Ascending aorta (tissue), 2 donors: ENCODE measurements at regions not wholly inside any gene's neighbourhood (a gene's known extent, or its start where the extent isn't known, plus 50 kb on each side); places are given as distances from the start of the nearest gene placed in this dataset.

Experiments
- DNase-seq, 2 donors: peaks; one replicate each; pipeline ENCODE4 v3.0.0-alpha.2; 2019; ENCODE audit warnings: low spot score in 2 of 2
- H3K27ac ChIP-seq, 2 donors: fragments of 200-600 bp; sonication (generic); one replicate each; pipeline ENCODE4 v1.5.1; 2016 to 2017; ENCODE audit warnings: mild to moderate bottlenecking in 1 of 2
- H3K27me3 ChIP-seq: fragments of 200-600 bp; sonication (generic); one replicate; pipeline ENCODE4 v1.5.1; 2017
- H3K36me3 ChIP-seq, 2 donors: fragments of 200-600 bp; sonication (generic); one replicate each; pipeline ENCODE4 v1.5.1; 2016
- H3K4me1 ChIP-seq, 2 donors: fragments of 200-600 bp; sonication (generic); one replicate each; pipeline ENCODE4 v1.5.1; 2016 to 2017; ENCODE audit warnings: mild to moderate bottlenecking in 1 of 2
- H3K4me3 ChIP-seq, 2 donors: fragments of 200-600 bp; sonication (generic); one replicate each; pipeline ENCODE4 v1.5.1; 2016 to 2017; ENCODE audit warnings: mild to moderate bottlenecking in 1 of 2
- H3K9me3 ChIP-seq, 2 donors: fragments of 200-600 bp; sonication (generic); one replicate each; pipeline ENCODE4 v1.5.1; 2016
- CTCF ChIP-seq, 3 experiments: fragments of 200-600 bp in 2 of 3; fragments of 450-650 bp in 1 of 3; sonication (generic) in 2 of 3; IDR thresholded peaks; one replicate each; pipeline ENCODE4 v1.5.1; 2016 to 2019; ENCODE audit warnings: antibody characterized with exemption in 3 of 3, mild to moderate bottlenecking in 1 of 3, moderate library complexity in 1 of 3
- intact Hi-C: fragments of 100-400 bp; cut with DNase I; formaldehyde crosslinking; loops from one replicate; pipeline ENCODE4 v1.15.1; 2023

- no peak overlapping the region for H3K27ac ChIP-seq
- no peak for TF ChIP-seq CTCF (IDR thresholded peaks at IDR 0.05)
- H3K4me3 ChIP-seq, result no peak overlapping the region
- intact Hi-C loops, result no loop called here
- H3K4me1 ChIP-seq, result no peaks in the 10 kb centered on the region
- H3K36me3 ChIP-seq, result no peaks in the 10 kb centered on the region
- DNase-seq, result no peak
- H3K9me3 ChIP-seq, result no peaks in the 10 kb centered on the region
- H3K27me3 ChIP-seq, result no peaks in the 10 kb centered on the region
Measured at GRCh38 chr11:81995889-81996288, 737.8 kb downstream of the FAM181B start.

- Histone ChIP-seq H3K4me3 (no peak overlapping the region), H3K27ac (no peak overlapping the region), H3K36me3 (no peaks in the 10 kb centered on the region), H3K27me3 (no peaks in the 10 kb centered on the region), H3K4me1 (peaks cover 0 to 2% of the 10 kb centered on the region in 2 donors), H3K9me3 (no peaks in the 10 kb centered on the region)
- no peak for DNase-seq
- intact Hi-C loops, result no loop called here
- no peak for TF ChIP-seq CTCF (IDR thresholded peaks at IDR 0.05)
Measured at GRCh38 chr11:81993755-81994154, 739.9 kb downstream of the FAM181B start.

GRCh38 chr11:81990659-81991443 is 742.8 kb downstream of the FAM181B start:
- no peak overlapping the region for H3K4me3 ChIP-seq
- H3K27me3 ChIP-seq, result no peaks in the 10 kb centered on the region
- no peaks in the 10 kb centered on the region for H3K36me3 ChIP-seq
- intact Hi-C loops, result no loop called here
- DNase-seq, result no peak
- no peak for TF ChIP-seq CTCF (IDR thresholded peaks at IDR 0.05)
- H3K4me1 ChIP-seq, result peaks cover 0 to 7% of the 10 kb centered on the region in 2 donors
- H3K9me3 ChIP-seq, result no peaks in the 10 kb centered on the region
- no peak overlapping the region for H3K27ac ChIP-seq

GRCh38 chr11:81989093-81989492 is 744.6 kb downstream of the FAM181B start:
- intact Hi-C loops, result no loop called here
- no peak for TF ChIP-seq CTCF (IDR thresholded peaks at IDR 0.05)

GRCh38 chr11:81987829-81988472 is 745.7 kb downstream of the FAM181B start:
- Histone ChIP-seq H3K4me1 (peaks cover 0 to 7% of the 10 kb centered on the region in 2 donors), H3K4me3 (no peak overlapping the region), H3K27me3 (no peaks in the 10 kb centered on the region), H3K36me3 (no peaks in the 10 kb centered on the region), H3K9me3 (no peaks in the 10 kb centered on the region), H3K27ac (no peak overlapping the region)
- DNase-seq, result no peak
- intact Hi-C loops, result no loop called here
- no peak for TF ChIP-seq CTCF (IDR thresholded peaks at IDR 0.05)

More at GRCh38 chr11:81989093-81989492, 744.6 kb downstream of the FAM181B start:
- Histone ChIP-seq H3K27me3 (no peaks in the 10 kb centered on the region), H3K27ac (no peak overlapping the region), H3K4me1 (peaks cover 0 to 7% of the 10 kb centered on the region in 2 donors), H3K4me3 (no peak overlapping the region), H3K9me3 (no peaks in the 10 kb centered on the region), H3K36me3 (no peaks in the 10 kb centered on the region)
- no peak for DNase-seq
